RCC 7860 (cell line): ENCODE measurements at regions not wholly inside any gene's neighbourhood (a gene's known extent, or its start where the extent isn't known, plus 50 kb on each side); places are given as distances from the start of the nearest gene placed in this dataset.

Experiments used
- DNase-seq: peaks from one replicate; pipeline ENCODE4 v3.0.0-alpha.2; 2015; ENCODE audit warnings: low spot score
- FAIRE-seq: peaks from 2 replicates; lab custom pipeline; 2012; peaks lifted over from hg19 to GRCh38; lab: Jason Lieb, UNC

- no peak for FAIRE-seq
- DNase-seq = no peak
Measured at GRCh38 chr15:31953478-31953877, 76.8 kb upstream of the CHRNA7 start.

GRCh38 chr15:31954374-31955172 lies 75.7 kb upstream of the CHRNA7 start:
- DNase-seq (no peak), FAIRE-seq (no peak)

GRCh38 chr15:31955734-31956133 lies 74.6 kb upstream of the CHRNA7 start:
- no peak for FAIRE-seq
- no peak for DNase-seq

GRCh38 chr15:31957581-31957980 lies 72.7 kb upstream of the CHRNA7 start:
- DNase-seq (no peak), FAIRE-seq (no peak)

- FAIRE-seq (no peak), DNase-seq (no peak)
Measured at GRCh38 chr15:31964586-31965307, 65.6 kb upstream of the CHRNA7 start.

- FAIRE-seq = no peak
- no peak for DNase-seq
Measured at GRCh38 chr15:31970007-31970406, 60.3 kb upstream of the CHRNA7 start.

- DNase-seq = no peak
- no peak for FAIRE-seq
Measured at GRCh38 chr15:31973197-31973596, 57.1 kb upstream of the CHRNA7 start.

- DNase-seq (no peak), FAIRE-seq (no peak)
Measured at GRCh38 chr15:31974154-31974794, 56.0 kb upstream of the CHRNA7 start.

GRCh38 chr15:31974855-31975829 lies 55.2 kb upstream of the CHRNA7 start:
- FAIRE-seq (no peak), DNase-seq (no peak)

- DNase-seq = no peak
- FAIRE-seq = no peak
Measured at GRCh38 chr15:31975830-31976229, 54.5 kb upstream of the CHRNA7 start.

GRCh38 chr15:31977138-31977537 lies 53.2 kb upstream of the CHRNA7 start:
- DNase-seq = no peak
- no peak for FAIRE-seq

GRCh38 chr15:31977812-31978661 lies 52.3 kb upstream of the CHRNA7 start:
- FAIRE-seq = no peak
- DNase-seq = no peak
